RCC 7860 (cell line): ENCODE measurements at regions not wholly inside any gene's neighbourhood (a gene's known extent, or its start where the extent isn't known, plus 50 kb on each side); places are given as distances from the start of the nearest gene placed in this dataset.
A peak's percentile ranks its signal among the peaks of the same experiment; 100 is the strongest.
"Not testable (repeated sequence)": the region's sequence is repeated elsewhere in the genome, so short reads cannot be mapped to it uniquely, and the experiment has no call there.

Source experiments
- DNase-seq: peaks from one replicate; pipeline ENCODE4 v3.0.0-alpha.2; 2015; ENCODE audit warnings: low spot score
- FAIRE-seq: peaks from 2 replicates; lab custom pipeline; 2012; peaks lifted over from hg19 to GRCh38; lab: Jason Lieb, UNC

DNA sequence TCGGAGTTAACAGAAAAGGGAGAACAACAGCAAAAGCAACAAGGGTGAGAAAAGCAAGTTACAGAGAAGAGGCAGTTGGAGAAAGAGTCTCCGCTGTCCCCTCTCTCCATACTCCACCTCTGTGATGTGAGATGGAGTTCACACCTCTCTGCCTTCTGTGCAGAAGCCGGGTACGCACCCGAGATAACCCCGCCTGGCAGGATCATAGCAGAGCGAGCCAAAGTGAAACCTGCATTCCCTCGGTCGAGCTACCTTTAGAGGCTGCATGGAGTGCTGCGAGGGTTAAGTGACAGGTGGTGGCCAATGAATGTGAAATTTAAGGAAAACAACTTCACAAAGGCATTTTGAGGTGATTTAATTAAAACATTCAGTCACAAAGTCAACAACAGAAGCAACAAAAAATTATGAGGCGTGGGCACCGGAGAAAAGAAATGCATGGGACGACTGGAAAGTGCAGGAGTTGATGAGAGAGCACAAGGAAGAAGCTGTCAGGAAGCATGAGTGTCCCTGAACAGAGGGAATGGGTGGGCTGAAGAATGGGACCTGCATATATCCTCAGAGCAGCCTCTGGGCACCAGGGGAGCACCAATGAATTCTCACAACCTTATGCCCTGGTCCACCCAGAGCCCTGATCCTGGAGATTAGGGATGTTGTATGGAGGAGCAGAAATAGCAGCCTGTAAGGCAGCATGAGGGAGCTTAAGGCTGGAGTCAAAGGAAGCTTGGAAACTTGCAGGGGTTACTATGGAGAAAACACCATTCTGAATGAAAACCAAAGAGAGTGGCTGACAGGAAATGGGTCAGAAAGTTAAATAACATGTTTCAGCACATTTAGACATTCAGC, 208.3 kb downstream of the EMP1 start:
- DNase-seq (no peak), FAIRE-seq (no peak)

DNA sequence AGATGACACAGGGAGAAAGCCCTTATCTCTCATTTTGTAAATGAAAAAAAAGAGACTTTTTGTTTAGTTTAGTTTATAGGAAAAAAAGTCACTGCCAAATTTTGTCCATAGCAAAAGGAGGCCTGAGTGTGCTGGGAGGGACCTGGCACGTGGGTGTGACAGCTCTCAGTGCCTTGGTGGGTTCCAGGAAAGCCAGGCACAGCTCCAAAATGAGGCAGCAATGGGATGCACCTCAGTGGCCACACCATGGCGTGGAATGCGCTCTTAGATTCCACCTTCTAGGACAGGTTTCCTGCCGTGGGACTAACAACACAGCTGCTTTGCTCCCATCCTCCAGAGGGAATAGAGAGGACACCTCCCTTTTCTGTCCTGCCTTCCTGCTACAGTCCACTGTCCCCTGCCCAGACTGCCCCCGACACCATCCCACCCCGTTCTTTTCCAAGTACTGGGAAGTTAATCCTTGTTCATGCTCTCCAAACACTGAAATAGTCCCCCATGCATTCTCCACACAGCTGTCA, 207.6 kb downstream of the EMP1 start:
- no peak for FAIRE-seq
- DNase-seq = no peak

DNA sequence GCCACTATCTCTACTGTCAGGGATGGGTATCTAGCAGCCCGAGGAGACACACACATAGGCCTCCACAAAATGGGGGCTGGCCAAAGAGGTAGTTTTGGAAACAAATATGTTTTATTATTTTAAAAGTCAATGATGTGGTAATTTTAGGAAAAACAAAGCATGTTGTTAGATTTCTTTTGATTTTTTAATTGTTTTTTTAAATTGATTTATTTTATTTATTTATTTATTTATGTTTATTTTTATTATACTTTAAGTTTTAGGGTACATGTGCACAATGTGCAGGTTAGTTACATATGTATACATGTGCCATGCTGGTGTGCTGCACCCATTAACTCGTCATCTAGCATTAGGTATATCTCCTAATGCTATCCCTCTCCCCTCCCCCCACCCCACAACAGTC, 194.8 kb downstream of the EMP1 start:
- FAIRE-seq, DNase-seq: not testable (repeated sequence)

DNA sequence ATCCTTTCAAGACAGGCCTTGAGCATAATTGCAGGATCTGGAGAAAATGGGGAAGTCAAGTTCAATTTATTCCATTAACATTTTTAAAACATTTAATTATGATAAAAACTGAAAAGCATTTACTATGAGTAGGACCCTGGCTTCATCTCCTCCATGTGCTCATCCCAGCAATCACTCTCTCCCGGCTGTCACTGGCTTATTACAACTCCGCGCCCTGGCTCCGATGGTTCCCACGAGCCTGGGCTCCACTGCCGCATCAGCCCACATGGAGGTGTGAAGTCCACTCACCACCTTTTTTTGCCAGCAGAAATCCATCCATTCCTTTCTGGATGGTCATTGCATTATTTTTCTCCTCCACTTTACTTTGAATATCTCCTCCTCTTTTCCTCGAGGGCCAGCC, 194.4 kb downstream of the EMP1 start:
- no peak for FAIRE-seq
- DNase-seq = no peak

DNA sequence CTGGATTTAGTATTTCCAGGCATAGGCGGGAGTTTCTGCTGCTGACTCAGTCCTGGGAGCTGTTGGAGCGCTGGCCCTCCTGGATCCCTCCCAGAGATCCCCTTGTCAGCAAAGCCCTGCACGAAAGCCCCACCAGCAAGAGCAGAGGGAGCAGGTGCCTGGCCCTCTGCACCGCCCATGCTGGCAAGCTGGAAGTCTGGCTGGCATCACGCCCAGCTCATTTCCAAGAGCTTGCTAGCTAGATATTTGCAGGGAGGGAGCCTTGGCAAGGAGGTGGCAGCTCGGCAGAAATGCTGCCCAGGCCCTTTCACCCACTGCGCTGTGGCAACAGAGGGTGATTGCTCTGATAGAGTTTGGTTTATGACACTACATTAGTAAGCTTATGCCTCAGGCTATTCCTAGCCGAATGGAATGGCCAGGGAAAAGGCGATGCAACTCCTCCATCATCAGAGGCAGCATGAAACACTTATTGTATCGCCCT, 193.9 kb downstream of the EMP1 start:
- FAIRE-seq = no peak
- DNase-seq = no peak

DNA sequence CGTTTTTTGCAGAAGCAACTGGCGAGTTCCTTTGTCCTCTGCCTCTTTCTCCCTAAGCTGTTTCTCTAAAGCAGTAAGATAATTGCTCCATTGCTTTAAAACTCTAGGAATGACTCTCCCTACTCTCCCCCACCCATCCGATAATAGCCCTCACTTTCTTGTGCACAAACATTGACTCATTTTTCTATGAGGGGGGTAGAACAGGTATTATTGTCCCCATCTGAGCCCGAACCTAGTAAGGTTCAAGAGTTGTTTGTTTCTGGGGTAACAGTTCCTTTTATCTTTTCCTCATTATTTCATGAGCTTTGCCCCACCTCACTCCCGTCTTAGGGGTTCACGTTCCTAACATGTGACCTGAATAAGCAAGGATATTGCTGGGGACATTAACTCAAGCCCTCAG, 190.6 kb downstream of the EMP1 start:
- DNase-seq = no peak

DNA sequence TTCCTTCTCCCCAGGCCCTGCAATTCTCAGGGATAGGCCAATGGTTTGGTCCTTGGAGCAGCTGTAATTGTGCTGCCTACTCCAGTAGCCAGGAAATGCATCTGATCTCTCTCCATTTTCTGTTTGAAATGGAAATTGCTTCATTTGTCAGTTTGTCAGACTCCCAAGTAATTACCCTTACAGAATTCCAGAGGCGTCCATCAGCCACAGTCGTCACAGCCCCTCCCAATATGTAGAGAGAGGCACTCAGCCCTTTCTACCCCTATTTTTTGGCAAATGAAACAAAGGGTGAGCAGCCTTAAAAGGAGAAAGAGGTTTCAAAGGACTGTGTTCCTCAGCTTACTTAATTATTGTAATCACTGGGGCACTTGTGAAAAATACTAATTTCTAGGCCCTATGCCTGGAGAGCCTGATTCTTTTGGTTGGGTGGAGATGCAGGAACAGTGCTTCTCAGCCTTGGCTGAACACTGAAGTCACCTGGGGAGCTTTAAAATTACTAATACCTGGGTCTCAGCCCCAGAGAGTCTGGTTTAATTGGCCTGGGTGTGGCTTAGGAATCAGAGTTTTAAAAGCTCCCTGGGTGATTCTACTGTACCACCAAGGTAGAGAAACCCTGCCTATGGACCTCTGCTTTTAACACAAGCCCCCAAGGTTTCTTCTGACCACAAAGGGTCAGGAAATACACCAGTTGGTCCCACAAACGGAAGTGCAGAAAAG, 190.0 kb downstream of the EMP1 start:
- FAIRE-seq (no peak), DNase-seq (no peak)

More for the DNA sequence above, 190.6 kb downstream of the EMP1 start:
- no peak for FAIRE-seq

DNA sequence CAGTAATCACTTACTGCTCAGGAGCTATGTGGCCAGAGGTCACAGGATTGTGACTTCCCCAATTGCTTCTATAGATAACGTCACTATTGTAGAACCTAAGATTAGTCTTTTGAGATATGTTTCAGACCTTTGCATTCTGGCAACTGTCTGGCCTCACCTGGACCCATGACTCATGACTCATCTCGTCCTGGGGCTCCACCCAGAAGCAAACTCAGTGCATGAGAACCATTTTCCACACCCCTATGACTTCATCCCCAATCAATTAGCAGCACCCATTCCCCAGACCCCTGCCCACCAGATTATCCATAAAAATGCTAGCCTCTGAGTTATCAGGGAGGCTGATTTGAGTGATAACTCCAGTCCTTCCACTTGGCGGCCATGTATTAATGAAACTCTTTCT, 186.9 kb downstream of the EMP1 start:
- FAIRE-seq = no peak
- no peak for DNase-seq

DNA sequence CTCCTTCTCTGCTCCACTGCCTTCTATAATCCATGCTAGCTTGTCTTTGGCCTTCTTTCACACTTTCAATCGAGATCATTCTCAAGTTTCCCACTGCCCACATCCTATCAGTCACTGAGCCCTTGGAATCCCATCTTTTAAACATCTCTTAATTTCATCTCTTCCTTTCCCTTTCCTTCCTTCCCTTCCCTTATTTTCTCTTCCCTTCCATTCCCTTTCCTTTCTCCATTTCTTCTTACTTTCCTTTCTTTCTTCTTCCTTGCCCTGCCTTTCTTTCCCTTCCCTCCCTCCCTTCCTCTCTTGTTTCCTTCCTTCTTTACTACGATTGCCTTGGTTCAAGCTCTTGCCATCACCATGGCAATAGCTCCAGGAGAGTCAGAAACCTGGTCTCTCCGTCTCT, 183.8 kb downstream of the EMP1 start:
- no peak for DNase-seq
- FAIRE-seq = no peak

DNA sequence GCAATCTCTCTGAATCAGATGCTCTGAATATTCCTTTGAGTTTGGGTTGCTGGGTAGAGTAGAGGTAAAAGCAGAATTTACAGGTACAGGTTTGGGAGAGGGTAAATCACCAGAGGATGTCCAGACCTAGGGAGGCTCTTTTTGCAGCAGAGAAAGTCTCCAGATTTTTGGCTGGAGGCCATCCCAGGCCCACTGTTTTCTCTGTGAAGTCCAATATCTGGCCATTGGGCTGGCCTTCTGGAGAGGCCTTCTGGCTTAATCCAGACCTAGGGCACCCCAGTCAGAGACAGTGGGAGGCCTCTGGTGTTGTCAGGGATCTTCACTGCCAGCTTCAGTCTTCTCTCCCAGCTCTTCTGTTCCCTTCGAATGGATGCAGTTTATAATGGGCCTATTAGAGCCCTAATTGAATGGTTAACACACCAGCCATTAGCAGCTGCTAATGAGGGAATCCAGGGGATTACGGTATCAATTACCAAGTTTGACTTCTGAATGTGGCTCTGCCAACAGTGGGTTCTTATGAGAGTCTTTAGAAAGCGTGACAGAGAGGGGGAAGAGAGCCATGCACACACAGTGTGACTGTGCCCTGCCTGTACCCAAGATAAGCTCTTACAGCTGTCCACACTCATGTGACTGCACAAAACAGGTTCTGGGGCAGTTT, 183.1 kb downstream of the EMP1 start:
- DNase-seq = no peak
- FAIRE-seq = no peak

DNA sequence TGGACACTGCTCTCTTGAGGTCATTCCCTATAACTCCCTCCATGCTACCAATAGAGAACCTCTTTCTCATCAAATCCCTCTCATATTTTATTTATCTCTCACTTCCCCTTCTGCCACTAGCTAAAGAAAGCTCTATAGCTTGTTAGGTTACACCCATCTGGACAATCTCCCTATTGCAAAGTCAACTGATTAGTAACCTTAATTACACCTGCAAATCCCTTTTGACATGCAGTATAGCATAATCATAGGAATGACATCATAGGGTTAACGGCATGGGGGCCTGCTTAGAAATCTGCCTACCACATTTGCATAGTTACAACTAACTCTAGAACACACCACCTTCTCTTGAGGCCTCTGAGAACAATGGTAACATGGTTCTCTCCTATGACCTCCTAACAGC, 181.2 kb downstream of the EMP1 start:
- no peak for DNase-seq
- no peak for FAIRE-seq

DNA sequence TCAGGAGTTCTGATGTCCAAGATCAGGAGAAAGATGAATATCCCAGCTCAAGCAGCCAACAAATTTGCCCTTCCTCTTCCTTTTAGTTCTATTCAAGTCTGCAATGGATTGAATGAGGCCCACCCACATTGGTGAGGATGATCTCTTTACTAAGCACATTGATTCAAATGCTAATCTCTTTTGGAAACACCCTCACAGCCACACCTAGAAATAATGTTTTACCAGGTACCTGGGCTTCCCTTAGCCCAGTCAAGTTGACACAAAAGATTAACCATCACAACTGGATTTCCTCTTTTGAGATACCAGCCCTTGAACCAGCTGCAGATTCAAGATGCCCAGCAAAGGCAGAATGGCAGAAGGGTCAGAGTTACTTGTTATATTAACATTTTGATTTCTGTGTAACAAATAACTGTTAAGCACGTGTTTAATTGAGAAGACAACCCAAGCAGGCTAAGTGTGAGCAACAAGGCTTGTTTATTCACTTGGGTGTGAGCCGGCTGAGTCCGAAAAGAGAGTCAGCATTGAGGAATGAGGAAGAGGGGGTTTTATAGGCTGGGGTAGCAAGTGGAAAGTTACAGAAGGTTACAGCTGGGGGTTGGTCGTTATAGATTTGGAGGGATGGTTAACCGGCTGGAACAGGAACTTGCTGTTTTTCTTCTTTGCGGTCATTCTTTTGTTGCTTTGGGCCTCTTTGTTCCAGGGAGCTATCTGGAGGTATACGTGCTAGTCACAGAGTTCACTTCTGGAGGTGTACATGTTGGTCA, 180.3 kb downstream of the EMP1 start:
- DNase-seq (peak; percentile 53), FAIRE-seq (peak; percentile 79)

DNA sequence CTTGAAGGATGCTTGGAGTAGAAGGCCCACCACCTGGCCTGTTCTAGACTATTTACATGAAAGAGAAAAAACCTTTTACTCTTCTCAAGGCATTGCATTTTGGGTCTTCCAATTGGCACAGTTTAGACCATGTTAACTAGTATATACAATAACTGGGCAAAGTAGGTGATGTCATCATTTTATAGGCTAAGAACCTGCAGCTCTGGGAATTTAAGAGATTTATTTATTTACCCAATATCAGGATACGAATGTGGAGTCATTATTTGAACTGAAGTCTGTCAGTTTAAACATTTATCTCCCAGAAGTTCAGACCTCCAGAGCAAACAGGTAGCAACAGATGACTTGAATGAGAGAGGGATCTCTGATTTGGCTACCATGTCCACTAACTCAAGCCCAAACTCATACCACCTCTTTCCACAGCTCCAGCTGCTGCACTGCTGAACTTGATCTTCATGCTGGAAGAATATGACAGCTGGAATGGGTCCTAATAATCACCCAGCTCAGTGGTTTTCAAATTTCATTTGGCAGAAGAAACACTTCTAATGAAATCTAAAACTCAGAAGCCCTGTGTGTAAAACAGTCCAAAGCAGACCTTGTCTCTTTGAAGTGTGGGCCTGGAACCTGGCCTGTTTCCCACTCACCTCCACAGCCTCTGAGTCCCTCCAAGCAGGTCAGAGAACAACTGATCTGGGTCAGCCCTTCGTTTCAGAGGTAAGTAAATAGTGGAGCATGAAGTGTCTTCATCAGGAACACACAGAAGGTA, 179.2 kb downstream of the EMP1 start:
- FAIRE-seq (no peak), DNase-seq (no peak)

DNA sequence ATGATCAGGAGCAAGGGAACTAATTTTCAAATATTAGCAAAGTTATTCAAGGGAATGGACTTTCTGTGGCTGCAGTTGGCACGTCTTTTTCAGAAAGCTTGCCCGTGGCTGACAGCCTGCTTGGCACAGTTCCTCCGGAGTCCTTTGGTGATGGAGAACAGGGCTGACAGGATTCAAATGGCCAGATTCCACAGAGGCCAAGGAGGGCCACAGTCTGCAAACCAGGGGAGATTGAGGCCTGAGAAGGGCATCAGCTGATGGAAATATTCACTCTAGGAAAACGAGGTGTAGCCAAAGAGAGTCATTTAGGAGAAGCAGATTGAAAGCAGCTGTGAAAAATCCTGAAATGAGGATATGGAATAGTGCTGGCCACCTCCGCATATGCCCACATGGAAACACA, 178.3 kb downstream of the EMP1 start:
- DNase-seq (no peak), FAIRE-seq (no peak)

DNA sequence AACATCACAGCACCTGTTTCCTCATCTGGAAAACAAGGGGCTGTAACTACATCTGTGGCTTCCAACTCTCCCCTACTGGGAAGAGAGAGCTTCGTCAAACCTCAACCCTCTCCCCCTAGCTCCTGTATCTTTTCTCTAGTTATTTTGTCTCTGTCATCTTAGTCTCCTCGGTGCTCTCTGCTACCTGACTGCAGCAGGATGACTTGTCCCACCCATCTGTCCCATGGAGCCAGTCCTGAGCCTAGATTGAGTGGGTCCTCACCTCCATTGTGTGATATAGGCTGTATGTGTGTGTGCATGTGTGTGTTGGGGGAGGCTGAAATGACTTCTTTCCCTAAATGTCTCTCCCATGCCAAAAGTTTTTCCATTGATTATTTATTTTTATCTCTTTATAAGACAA, 177.3 kb downstream of the EMP1 start:
- FAIRE-seq (no peak), DNase-seq (no peak)

DNA sequence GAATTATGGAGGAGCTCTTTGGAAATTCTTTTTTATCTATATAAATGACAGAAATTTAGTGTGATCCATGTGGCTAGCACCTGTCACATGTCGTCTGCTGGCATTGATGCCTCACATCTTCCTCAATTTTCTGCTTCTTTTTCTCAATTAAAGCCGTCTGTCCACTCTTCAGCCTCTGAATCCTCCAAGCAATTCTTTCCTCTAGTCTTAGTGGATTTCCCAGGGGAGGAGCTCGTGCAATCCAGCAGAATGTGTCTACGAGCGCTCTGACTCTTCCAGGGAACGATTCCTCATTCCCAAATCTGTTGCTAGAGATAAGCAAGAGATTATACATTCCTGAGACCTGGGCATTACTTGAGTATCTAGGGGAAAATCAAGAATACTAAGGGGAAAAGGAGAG, 176.6 kb downstream of the EMP1 start:
- FAIRE-seq (no peak), DNase-seq (no peak)

DNA sequence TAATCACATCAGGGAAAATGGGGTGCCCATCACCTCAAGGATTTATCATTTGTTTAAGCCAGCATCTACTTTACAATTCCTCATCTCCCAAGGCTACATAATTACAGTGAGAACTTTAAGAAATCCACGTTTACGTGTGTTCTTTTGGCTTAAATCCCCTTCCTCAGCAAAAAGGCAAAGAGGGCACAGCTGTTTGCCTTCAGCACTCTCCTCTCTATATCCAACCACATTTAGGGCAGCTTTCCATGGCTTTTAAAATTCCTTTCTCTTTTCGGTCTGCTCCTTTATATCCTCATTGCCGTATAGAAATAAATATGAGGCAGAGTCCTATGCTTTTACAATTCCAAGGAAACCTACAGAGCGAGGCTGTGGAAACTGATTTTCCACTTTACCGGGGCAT, 175.9 kb downstream of the EMP1 start:
- DNase-seq = no peak
- FAIRE-seq = no peak

DNA sequence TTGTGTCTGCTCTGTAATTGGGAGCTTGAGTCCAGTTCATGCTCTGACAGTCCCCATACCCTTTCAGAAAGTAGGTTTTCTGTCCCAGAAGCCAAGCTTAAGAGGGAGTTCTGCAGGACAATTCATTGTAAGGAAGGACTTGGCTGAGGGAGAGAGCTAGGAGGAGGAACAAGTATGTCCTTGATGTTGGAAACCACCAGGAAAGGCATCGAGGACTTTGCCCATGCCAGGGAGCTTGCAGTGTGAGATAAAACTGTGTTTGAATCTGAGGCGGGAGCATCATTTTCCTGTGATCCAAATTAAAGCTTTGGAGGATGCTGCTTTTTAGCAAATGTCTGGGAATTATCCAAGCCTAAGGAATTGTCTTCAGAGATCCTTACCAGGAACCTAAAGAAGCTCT, 175.3 kb downstream of the EMP1 start:
- FAIRE-seq = no peak
- DNase-seq = no peak

DNA sequence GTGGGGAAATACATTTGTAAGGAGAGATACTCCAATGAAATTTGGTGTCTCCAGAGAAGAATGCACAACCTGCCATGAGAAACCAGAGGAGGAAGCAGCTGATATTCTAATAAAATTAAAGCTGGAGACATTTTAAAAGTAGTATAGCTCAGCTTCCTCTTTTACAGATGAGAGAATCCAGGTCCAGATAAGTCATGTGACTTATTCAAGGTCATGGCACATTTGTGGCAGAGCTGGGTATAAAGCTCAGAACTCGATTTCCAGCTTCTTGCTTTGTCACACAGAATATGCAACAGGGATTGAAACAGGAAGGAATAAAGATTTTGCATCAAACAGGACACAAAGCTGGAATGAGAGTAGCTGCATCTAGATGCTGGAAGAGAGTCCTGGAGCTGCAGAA, 174.8 kb downstream of the EMP1 start:
- FAIRE-seq (no peak), DNase-seq (no peak)

DNA sequence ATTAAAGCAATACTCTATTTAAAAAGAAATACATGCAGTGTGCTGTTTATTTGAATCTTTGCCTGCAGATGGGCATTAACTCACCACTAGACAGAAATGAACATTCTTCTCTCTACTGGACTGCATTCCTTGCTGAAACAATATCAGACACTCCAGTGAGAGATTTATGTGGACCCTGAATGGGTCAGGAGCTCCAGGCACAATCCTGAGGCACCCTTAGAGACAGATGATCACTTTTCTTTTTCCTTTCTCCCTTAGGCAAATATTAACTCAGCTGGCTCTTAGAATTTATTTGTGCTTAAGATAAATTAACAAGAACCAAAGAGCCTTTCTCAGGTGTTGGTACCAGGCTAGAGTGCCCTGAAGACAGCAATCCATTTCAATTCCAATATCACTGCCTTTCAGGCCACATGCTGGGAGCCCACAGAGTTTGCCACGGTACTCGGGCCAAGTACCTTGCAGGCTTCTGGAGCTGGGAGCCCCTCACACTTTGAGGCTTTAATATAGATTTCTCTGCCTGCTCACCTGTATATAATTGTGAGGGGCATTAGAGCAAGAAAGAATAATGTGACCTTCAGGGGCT, 173.0 kb downstream of the EMP1 start:
- FAIRE-seq (no peak), DNase-seq (no peak)
